ENCODE measurements at regions not wholly inside any gene's neighbourhood (a gene's known extent, or its start where the extent isn't known, plus 50 kb on each side); places are given as distances from the start of the nearest gene placed in this dataset.

GRCh38 chr2:7476371-7476770 is 559.2 kb downstream of the RNF144A start:
- Mint-ChIP-seq H3K4me3 (no peak overlapping the region), H3K27me3 (no peaks in the 10 kb centered on the region), H3K27ac (no peak overlapping the region), H3K4me1 (ENCODE audit: low read depth) (peaks cover 46% of the 10 kb centered on the region), H3K36me3 (peaks cover 2% of the 10 kb centered on the region), H3K9me3 (ENCODE audit: low read depth) (no peaks in the 10 kb centered on the region)

- Mint-ChIP-seq H3K36me3 (peaks cover 7% of the 10 kb centered on the region), H3K27me3 (no peaks in the 10 kb centered on the region), H3K27ac (no peak overlapping the region), H3K4me1 (ENCODE audit: low read depth) (peaks cover 37% of the 10 kb centered on the region), H3K4me3 (no peak overlapping the region), H3K9me3 (ENCODE audit: low read depth) (peaks cover 6% of the 10 kb centered on the region)
Measured at GRCh38 chr2:7479603-7480002, 562.4 kb downstream of the RNF144A start.

GRCh38 chr2:7480431-7480830 is 563.2 kb downstream of the RNF144A start:
- H3K27me3 Mint-ChIP-seq = no peaks in the 10 kb centered on the region
- H3K4me1 Mint-ChIP-seq (ENCODE audit: low read depth) = peaks cover 34% of the 10 kb centered on the region
- H3K9me3 Mint-ChIP-seq (ENCODE audit: low read depth) = peaks cover 6% of the 10 kb centered on the region
- H3K4me3 Mint-ChIP-seq = no peak overlapping the region
- H3K27ac Mint-ChIP-seq = no peak overlapping the region
- H3K36me3 Mint-ChIP-seq = peaks cover 7% of the 10 kb centered on the region

GRCh38 chr2:7490672-7491071 is 573.5 kb downstream of the RNF144A start:
- Mint-ChIP-seq H3K27ac (peak overlapping the region; percentile 22), H3K4me1 (ENCODE audit: low read depth) (peaks cover 4% of the 10 kb centered on the region), H3K4me3 (no peak overlapping the region), H3K9me3 (ENCODE audit: low read depth) (peaks cover 6% of the 10 kb centered on the region), H3K27me3 (no peaks in the 10 kb centered on the region), H3K36me3 (peaks cover 7% of the 10 kb centered on the region)

- peaks cover 6% of the 10 kb centered on the region for H3K9me3 Mint-ChIP-seq (ENCODE audit: low read depth)
- no peaks in the 10 kb centered on the region for H3K27me3 Mint-ChIP-seq
- H3K27ac Mint-ChIP-seq = no peak overlapping the region
- H3K4me1 Mint-ChIP-seq (ENCODE audit: low read depth) = peaks cover 18% of the 10 kb centered on the region
- H3K36me3 Mint-ChIP-seq = peaks cover 7% of the 10 kb centered on the region
- no peak overlapping the region for H3K4me3 Mint-ChIP-seq
Measured at GRCh38 chr2:7492719-7493118, 575.5 kb downstream of the RNF144A start.

GRCh38 chr2:7497178-7497577 is 580.0 kb downstream of the RNF144A start:
- Mint-ChIP-seq H3K9me3 (ENCODE audit: low read depth) (peaks cover 6% of the 10 kb centered on the region), H3K27me3 (no peaks in the 10 kb centered on the region), H3K36me3 (peaks cover 7% of the 10 kb centered on the region), H3K27ac (no peak overlapping the region), H3K4me1 (ENCODE audit: low read depth) (peaks cover 40% of the 10 kb centered on the region), H3K4me3 (no peak overlapping the region)

GRCh38 chr2:7499018-7499417 is 581.8 kb downstream of the RNF144A start:
- Mint-ChIP-seq H3K36me3 (peaks cover 4% of the 10 kb centered on the region), H3K27me3 (no peaks in the 10 kb centered on the region), H3K4me1 (ENCODE audit: low read depth) (peaks cover 46% of the 10 kb centered on the region), H3K9me3 (ENCODE audit: low read depth) (peaks cover 2% of the 10 kb centered on the region), H3K27ac (no peak overlapping the region), H3K4me3 (no peak overlapping the region)

- H3K9me3 Mint-ChIP-seq (ENCODE audit: low read depth) = no peaks in the 10 kb centered on the region
- no peak overlapping the region for H3K27ac Mint-ChIP-seq
- no peaks in the 10 kb centered on the region for H3K27me3 Mint-ChIP-seq
- H3K4me1 Mint-ChIP-seq (ENCODE audit: low read depth) = peaks cover 44% of the 10 kb centered on the region
- no peak overlapping the region for H3K4me3 Mint-ChIP-seq
- H3K36me3 Mint-ChIP-seq = no peaks in the 10 kb centered on the region
Measured at GRCh38 chr2:7502336-7502735, 585.1 kb downstream of the RNF144A start.

GRCh38 chr2:7508296-7508943 is 591.2 kb downstream of the RNF144A start:
- H3K27me3 Mint-ChIP-seq = no peaks in the 10 kb centered on the region
- H3K36me3 Mint-ChIP-seq = peaks cover 12% of the 10 kb centered on the region
- peaks cover 27% of the 10 kb centered on the region for H3K4me1 Mint-ChIP-seq (ENCODE audit: low read depth)
- H3K4me3 Mint-ChIP-seq = no peak overlapping the region
- H3K27ac Mint-ChIP-seq = no peak overlapping the region
- H3K9me3 Mint-ChIP-seq (ENCODE audit: low read depth) = peaks cover 20% of the 10 kb centered on the region

- Mint-ChIP-seq H3K9me3 (ENCODE audit: low read depth) (peaks cover 25% of the 10 kb centered on the region), H3K36me3 (peaks cover 12% of the 10 kb centered on the region), H3K27me3 (no peaks in the 10 kb centered on the region), H3K27ac (no peak overlapping the region), H3K4me1 (ENCODE audit: low read depth) (peaks cover 43% of the 10 kb centered on the region), H3K4me3 (no peak overlapping the region)
Measured at GRCh38 chr2:7510353-7510752, 593.1 kb downstream of the RNF144A start.

GRCh38 chr2:7513834-7514233 is 596.6 kb downstream of the RNF144A start:
- peaks cover 24% of the 10 kb centered on the region for H3K9me3 Mint-ChIP-seq (ENCODE audit: low read depth)
- peaks cover 13% of the 10 kb centered on the region for H3K36me3 Mint-ChIP-seq
- H3K27ac Mint-ChIP-seq = peak overlapping the region; percentile 36
- peaks cover 56% of the 10 kb centered on the region for H3K4me1 Mint-ChIP-seq (ENCODE audit: low read depth)
- H3K4me3 Mint-ChIP-seq = no peak overlapping the region
- H3K27me3 Mint-ChIP-seq = no peaks in the 10 kb centered on the region

GRCh38 chr2:7515327-7515726 is 598.1 kb downstream of the RNF144A start:
- Mint-ChIP-seq H3K9me3 (ENCODE audit: low read depth) (peaks cover 20% of the 10 kb centered on the region), H3K4me1 (ENCODE audit: low read depth) (peaks cover 59% of the 10 kb centered on the region), H3K27ac (peak overlapping the region; percentile 97), H3K36me3 (peaks cover 12% of the 10 kb centered on the region), H3K27me3 (no peaks in the 10 kb centered on the region), H3K4me3 (peak overlapping the region; percentile 67)

GRCh38 chr2:7516484-7517063 is 599.4 kb downstream of the RNF144A start:
- peak overlapping the region; percentile 97 for H3K27ac Mint-ChIP-seq
- H3K4me1 Mint-ChIP-seq (ENCODE audit: low read depth) = peaks cover 57% of the 10 kb centered on the region
- no peaks in the 10 kb centered on the region for H3K27me3 Mint-ChIP-seq
- H3K36me3 Mint-ChIP-seq = peaks cover 12% of the 10 kb centered on the region
- H3K9me3 Mint-ChIP-seq (ENCODE audit: low read depth) = peaks cover 14% of the 10 kb centered on the region
- H3K4me3 Mint-ChIP-seq = peak overlapping the region; percentile 82

GRCh38 chr2:7517088-7517487 is 599.9 kb downstream of the RNF144A start:
- Mint-ChIP-seq H3K36me3 (peaks cover 9% of the 10 kb centered on the region), H3K4me1 (ENCODE audit: low read depth) (peaks cover 57% of the 10 kb centered on the region), H3K27me3 (no peaks in the 10 kb centered on the region), H3K9me3 (ENCODE audit: low read depth) (peaks cover 12% of the 10 kb centered on the region), H3K4me3 (peak overlapping the region; percentile 82), H3K27ac (peak overlapping the region; percentile 97)

GRCh38 chr2:7517851-7518250 is 600.6 kb downstream of the RNF144A start:
- peak overlapping the region; percentile 97 for H3K27ac Mint-ChIP-seq
- peaks cover 59% of the 10 kb centered on the region for H3K4me1 Mint-ChIP-seq (ENCODE audit: low read depth)
- H3K4me3 Mint-ChIP-seq = peak overlapping the region; percentile 82
- no peaks in the 10 kb centered on the region for H3K27me3 Mint-ChIP-seq
- H3K36me3 Mint-ChIP-seq = peaks cover 6% of the 10 kb centered on the region
- peaks cover 8% of the 10 kb centered on the region for H3K9me3 Mint-ChIP-seq (ENCODE audit: low read depth)
